ENCODE measurements at regions not wholly inside any gene's neighbourhood (a gene's known extent, or its start where the extent isn't known, plus 50 kb on each side); places are given as distances from the start of the nearest gene placed in this dataset.

GRCh38 chr1:193569983-193570269 is 383.5 kb upstream of the B3GALT2 start:
- TF ChIP-seq CTCF (conservative IDR thresholded peaks at IDR 0.05; ENCODE audit: low read length) (no peak), EZH2phosphoT487 (IDR thresholded peaks at IDR 0.05; ENCODE audit: borderline replicate concordance, low read depth, low read length) (no peak)
